Esophagus squamous epithelium (tissue), 4 donors: ENCODE measurements at regions not wholly inside any gene's neighbourhood (a gene's known extent, or its start where the extent isn't known, plus 50 kb on each side); places are given as distances from the start of the nearest gene placed in this dataset.

ENCODE experiments used
- POLR2A ChIP-seq, 4 donors: fragments of 450-650 bp; IDR thresholded peaks; one replicate each; pipeline ENCODE4 v1.6.1; 2017; ENCODE audit warnings: antibody characterized with exemption in 4 of 4, mild to moderate bottlenecking in 4 of 4, moderate library complexity in 3 of 4
- TF ChIP-seq, protein P1 (sequence below), 6 experiments: fragments of 450-650 bp in 4 of 6; fragments of 200-600 bp in 2 of 6; sonication (generic) in 2 of 6; IDR thresholded peaks; one replicate each; pipeline ENCODE4 v1.5.1; 2016 to 2019; ENCODE audit warnings: antibody characterized with exemption in 6 of 6, mild to moderate bottlenecking in 4 of 6, moderate library complexity in 4 of 6

- TF ChIP-seq, protein P1, sequence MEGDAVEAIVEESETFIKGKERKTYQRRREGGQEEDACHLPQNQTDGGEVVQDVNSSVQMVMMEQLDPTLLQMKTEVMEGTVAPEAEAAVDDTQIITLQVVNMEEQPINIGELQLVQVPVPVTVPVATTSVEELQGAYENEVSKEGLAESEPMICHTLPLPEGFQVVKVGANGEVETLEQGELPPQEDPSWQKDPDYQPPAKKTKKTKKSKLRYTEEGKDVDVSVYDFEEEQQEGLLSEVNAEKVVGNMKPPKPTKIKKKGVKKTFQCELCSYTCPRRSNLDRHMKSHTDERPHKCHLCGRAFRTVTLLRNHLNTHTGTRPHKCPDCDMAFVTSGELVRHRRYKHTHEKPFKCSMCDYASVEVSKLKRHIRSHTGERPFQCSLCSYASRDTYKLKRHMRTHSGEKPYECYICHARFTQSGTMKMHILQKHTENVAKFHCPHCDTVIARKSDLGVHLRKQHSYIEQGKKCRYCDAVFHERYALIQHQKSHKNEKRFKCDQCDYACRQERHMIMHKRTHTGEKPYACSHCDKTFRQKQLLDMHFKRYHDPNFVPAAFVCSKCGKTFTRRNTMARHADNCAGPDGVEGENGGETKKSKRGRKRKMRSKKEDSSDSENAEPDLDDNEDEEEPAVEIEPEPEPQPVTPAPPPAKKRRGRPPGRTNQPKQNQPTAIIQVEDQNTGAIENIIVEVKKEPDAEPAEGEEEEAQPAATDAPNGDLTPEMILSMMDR (IDR thresholded peaks at IDR 0.05): no peak
- TF ChIP-seq POLR2A (IDR thresholded peaks at IDR 0.05): no peak
These were observed 219.1 kb downstream of the TRIB2 start for GRCh38 chr2:12935796-12936195.
